Activated CD8-positive, alpha-beta T cell treated with anti-CD3 and anti-CD28 coated beads, Interleukin-2, amount 10 ng/mL, durations not matched to agents 7 days and 5 days (primary cell): ENCODE measurements at regions not wholly inside any gene's neighbourhood (a gene's known extent, or its start where the extent isn't known, plus 50 kb on each side); places are given as distances from the start of the nearest gene placed in this dataset.

Source experiments
- ATAC-seq: fragments of 150-1000 bp; cut with Tn5 transposase; one replicate; pipeline ENCODE4 v1.10.0; 2021; ENCODE audit warnings: moderate library complexity
- CTCF ChIA-PET: fragments of 350-600 bp; sonication (Branson Sonifier 250); formaldehyde crosslinking; loops from one replicate; lab custom pipeline; 2021; ENCODE audit warnings: antibody characterized with exemption; lab: Charles Lee
- POLR2A ChIA-PET: fragments of 350-600 bp; sonication (Branson Sonifier 250); formaldehyde crosslinking; loops from one replicate; lab custom pipeline; 2021; ENCODE audit warnings: antibody characterized with exemption; lab: Charles Lee
- DNase-seq: peaks from one replicate; pipeline ENCODE4 v3.0.0-alpha.2; 2020
- H3K27ac Mint-ChIP-seq: one replicate; pipeline ENCODE4 v1.8.0; 2021; ENCODE audit warnings: mild to moderate bottlenecking, mixed read lengths
- H3K27me3 Mint-ChIP-seq: one replicate; pipeline ENCODE4 v1.8.0; 2021; ENCODE audit warnings: low read depth, mixed read lengths
- H3K36me3 Mint-ChIP-seq: one replicate; pipeline ENCODE4 v1.8.0; 2021; ENCODE audit warnings: low read depth, mixed read lengths
- H3K4me1 Mint-ChIP-seq: one replicate; pipeline ENCODE4 v1.8.0; 2021; ENCODE audit warnings: low read depth, mixed read lengths
- H3K4me3 Mint-ChIP-seq: one replicate; pipeline ENCODE4 v1.8.0; 2021; ENCODE audit warnings: mild to moderate bottlenecking, mixed read lengths
- H3K9me3 Mint-ChIP-seq: one replicate; pipeline ENCODE4 v1.8.0; 2022; ENCODE audit warnings: mixed read lengths; ENCODE audit not compliant: insufficient read depth

DNA sequence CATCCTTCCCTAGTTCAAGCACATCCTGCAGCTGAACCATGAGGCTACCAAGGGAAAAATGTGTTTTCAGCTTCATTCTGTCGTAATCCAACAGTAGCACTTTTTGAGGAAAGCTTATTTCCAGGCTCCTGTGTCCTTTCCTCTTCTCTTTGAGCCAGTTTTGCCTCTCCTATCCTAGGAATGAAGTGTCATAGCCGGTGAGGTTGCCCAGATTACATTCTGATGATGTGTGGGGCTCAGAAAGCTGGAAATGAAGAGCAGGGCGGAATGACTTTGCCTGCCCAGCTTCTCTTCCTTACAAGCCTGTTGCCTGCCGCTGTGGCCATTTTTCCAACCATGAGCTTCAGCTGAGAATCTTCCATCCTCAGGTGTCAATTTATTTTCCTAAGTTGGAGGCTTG lies 381.8 kb downstream of the NUAK1 start:
- Mint-ChIP-seq H3K9me3 (no peaks in the 10 kb centered on the region), H3K4me1 (no peaks in the 10 kb centered on the region), H3K36me3 (no peaks in the 10 kb centered on the region), H3K4me3 (no peak overlapping the region), H3K27me3 (no peaks in the 10 kb centered on the region), H3K27ac (no peak overlapping the region)
- ATAC-seq (no peak), DNase-seq (no peak)
- ChIA-PET POLR2A (no interaction called here), CTCF (no interaction called here)

GRCh38 chr12:105759149-105759548 lies 379.6 kb downstream of the NUAK1 start:
- DNase-seq = no peak
- H3K4me3 Mint-ChIP-seq = no peak overlapping the region
- CTCF ChIA-PET = interaction anchor here (0.6 kb wide), 1 partner anchor 802 kb away, joined by 3 read pairs; no protein-coding TSS in a partner anchor
- H3K4me1 Mint-ChIP-seq = no peaks in the 10 kb centered on the region
- H3K27ac Mint-ChIP-seq = no peak overlapping the region
- H3K9me3 Mint-ChIP-seq = no peaks in the 10 kb centered on the region
- H3K27me3 Mint-ChIP-seq = peaks cover 3% of the 10 kb centered on the region
- H3K36me3 Mint-ChIP-seq = no peaks in the 10 kb centered on the region
- no peak for ATAC-seq
- POLR2A ChIA-PET = no interaction called here

GRCh38 chr12:105761075-105761474 lies 377.7 kb downstream of the NUAK1 start:
- no peak overlapping the region for H3K27ac Mint-ChIP-seq
- no peaks in the 10 kb centered on the region for H3K4me1 Mint-ChIP-seq
- peaks cover 3% of the 10 kb centered on the region for H3K27me3 Mint-ChIP-seq
- H3K4me3 Mint-ChIP-seq = no peak overlapping the region
- H3K9me3 Mint-ChIP-seq = no peaks in the 10 kb centered on the region
- ChIA-PET POLR2A (no interaction called here), CTCF (no interaction called here)
- ATAC-seq (no peak), DNase-seq (no peak)
- no peaks in the 10 kb centered on the region for H3K36me3 Mint-ChIP-seq

DNA sequence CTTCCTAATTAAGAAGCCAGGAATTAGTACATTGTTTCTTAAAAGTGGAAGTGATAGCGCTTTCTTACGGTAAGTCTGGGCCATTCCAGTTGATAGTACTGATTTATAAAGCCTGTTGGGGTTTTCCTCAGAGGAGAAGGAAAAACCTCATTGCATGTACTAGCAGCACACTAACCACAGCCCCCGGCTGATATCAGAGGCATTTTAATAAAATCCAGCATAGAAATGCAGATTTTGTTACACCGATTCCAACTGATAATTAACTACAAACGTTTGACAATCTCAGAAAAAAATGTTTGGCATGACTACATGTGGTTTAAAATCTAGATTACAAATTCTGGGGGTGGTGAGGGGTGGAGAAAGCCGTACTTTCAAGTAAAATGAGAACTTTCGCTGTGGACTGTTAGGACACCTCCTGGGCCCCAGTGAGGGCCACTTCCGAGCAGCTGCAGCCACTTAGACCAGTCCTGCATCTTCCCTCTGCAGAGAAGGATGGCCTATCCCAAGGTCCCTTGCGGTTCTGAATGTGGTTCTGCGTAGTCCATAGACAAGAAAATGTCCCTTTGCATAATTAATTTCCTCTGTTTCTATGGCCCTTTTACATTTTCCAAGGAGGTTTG lies 374.4 kb downstream of the NUAK1 start:
- H3K27me3 Mint-ChIP-seq = peaks cover 8% of the 10 kb centered on the region
- no peak overlapping the region for H3K27ac Mint-ChIP-seq
- no peak for ATAC-seq
- DNase-seq = no peak
- H3K4me1 Mint-ChIP-seq = no peaks in the 10 kb centered on the region
- POLR2A ChIA-PET = no interaction called here
- H3K4me3 Mint-ChIP-seq = no peak overlapping the region
- H3K36me3 Mint-ChIP-seq = no peaks in the 10 kb centered on the region
- CTCF ChIA-PET = no interaction called here
- no peaks in the 10 kb centered on the region for H3K9me3 Mint-ChIP-seq

GRCh38 chr12:105765053-105766014 lies 373.4 kb downstream of the NUAK1 start:
- CTCF ChIA-PET = no interaction called here
- H3K4me3 Mint-ChIP-seq = no peak overlapping the region
- no peak for ATAC-seq
- no peak for DNase-seq
- H3K36me3 Mint-ChIP-seq = no peaks in the 10 kb centered on the region
- no peak overlapping the region for H3K27ac Mint-ChIP-seq
- no peaks in the 10 kb centered on the region for H3K4me1 Mint-ChIP-seq
- H3K27me3 Mint-ChIP-seq = peaks cover 8% of the 10 kb centered on the region
- H3K9me3 Mint-ChIP-seq = no peaks in the 10 kb centered on the region
- POLR2A ChIA-PET = interaction anchor here (0.6 kb wide), 1 partner anchor 864 kb away, joined by 3 read pairs; no protein-coding TSS in a partner anchor

GRCh38 chr12:105766029-105766428 lies 372.7 kb downstream of the NUAK1 start:
- Mint-ChIP-seq H3K27me3 (peaks cover 8% of the 10 kb centered on the region), H3K36me3 (no peaks in the 10 kb centered on the region), H3K9me3 (no peaks in the 10 kb centered on the region), H3K27ac (no peak overlapping the region), H3K4me1 (no peaks in the 10 kb centered on the region), H3K4me3 (no peak overlapping the region)
- ChIA-PET CTCF (no interaction called here), POLR2A (interaction anchor here (0.6 kb wide), 1 partner anchor 865 kb away, joined by 3 read pairs; no protein-coding TSS in a partner anchor)
- ATAC-seq (no peak), DNase-seq (no peak)

DNA sequence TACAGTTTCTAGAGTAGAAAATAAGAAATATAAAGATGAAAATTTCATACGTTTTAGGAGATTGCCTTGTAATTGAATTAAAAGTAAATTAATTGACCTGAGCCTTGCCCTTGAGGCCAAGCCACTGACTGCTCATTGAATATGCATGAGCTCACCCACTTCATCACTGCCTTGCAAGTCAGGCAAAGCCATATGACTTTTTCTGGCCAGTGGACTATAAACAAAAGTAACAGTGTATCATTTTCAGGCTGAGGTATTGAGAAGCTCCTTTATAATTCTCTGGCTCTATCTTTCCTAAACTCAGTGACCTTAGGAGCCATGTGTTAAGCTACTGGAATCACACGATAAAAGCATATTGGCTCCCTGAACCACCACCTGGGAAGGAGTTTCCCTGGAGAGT lies 369.3 kb downstream of the NUAK1 start:
- DNase-seq (no peak), ATAC-seq (no peak)
- no peak overlapping the region for H3K27ac Mint-ChIP-seq
- no peaks in the 10 kb centered on the region for H3K4me1 Mint-ChIP-seq
- no peaks in the 10 kb centered on the region for H3K36me3 Mint-ChIP-seq
- POLR2A ChIA-PET = no interaction called here
- H3K27me3 Mint-ChIP-seq = peaks cover 5% of the 10 kb centered on the region
- CTCF ChIA-PET = no interaction called here
- H3K9me3 Mint-ChIP-seq = no peaks in the 10 kb centered on the region
- H3K4me3 Mint-ChIP-seq = no peak overlapping the region

- no peak for ATAC-seq
- DNase-seq = no peak
- no peaks in the 10 kb centered on the region for H3K4me1 Mint-ChIP-seq
- CTCF ChIA-PET = no interaction called here
- no peak overlapping the region for H3K4me3 Mint-ChIP-seq
- no peaks in the 10 kb centered on the region for H3K27me3 Mint-ChIP-seq
- POLR2A ChIA-PET = no interaction called here
- H3K36me3 Mint-ChIP-seq = no peaks in the 10 kb centered on the region
- no peaks in the 10 kb centered on the region for H3K9me3 Mint-ChIP-seq
- no peak overlapping the region for H3K27ac Mint-ChIP-seq
These were observed 365.3 kb downstream of the NUAK1 start for GRCh38 chr12:105773471-105773870.

GRCh38 chr12:105774037-105774436 lies 364.7 kb downstream of the NUAK1 start:
- CTCF ChIA-PET = no interaction called here
- H3K27ac Mint-ChIP-seq = no peak overlapping the region
- H3K27me3 Mint-ChIP-seq = no peaks in the 10 kb centered on the region

GRCh38 chr12:105775343-105775742 lies 363.4 kb downstream of the NUAK1 start:
- DNase-seq (no peak), ATAC-seq (no peak)
- no peak overlapping the region for H3K4me3 Mint-ChIP-seq
- H3K36me3 Mint-ChIP-seq = no peaks in the 10 kb centered on the region
- H3K9me3 Mint-ChIP-seq = no peaks in the 10 kb centered on the region
- no peak overlapping the region for H3K27ac Mint-ChIP-seq
- no peaks in the 10 kb centered on the region for H3K27me3 Mint-ChIP-seq
- no peaks in the 10 kb centered on the region for H3K4me1 Mint-ChIP-seq
- ChIA-PET CTCF (no interaction called here), POLR2A (no interaction called here)

More at GRCh38 chr12:105774037-105774436, 364.7 kb downstream of the NUAK1 start:
- Mint-ChIP-seq H3K9me3 (no peaks in the 10 kb centered on the region), H3K36me3 (no peaks in the 10 kb centered on the region), H3K4me3 (no peak overlapping the region), H3K4me1 (no peaks in the 10 kb centered on the region)
- POLR2A ChIA-PET = no interaction called here
- ATAC-seq (no peak), DNase-seq (no peak)

- no peak overlapping the region for H3K27ac Mint-ChIP-seq
- DNase-seq (no peak), ATAC-seq (no peak)
- H3K36me3 Mint-ChIP-seq = no peaks in the 10 kb centered on the region
- ChIA-PET CTCF (no interaction called here), POLR2A (interaction anchor here (0.7 kb wide), 1 partner anchor 460 kb away, joined by 3 read pairs; no protein-coding TSS in a partner anchor)
- no peaks in the 10 kb centered on the region for H3K9me3 Mint-ChIP-seq
- H3K4me3 Mint-ChIP-seq = no peak overlapping the region
- H3K27me3 Mint-ChIP-seq = peaks cover 6% of the 10 kb centered on the region
- peaks cover 7% of the 10 kb centered on the region for H3K4me1 Mint-ChIP-seq
These were observed 354.5 kb downstream of the NUAK1 start for GRCh38 chr12:105783983-105784947.
